ENCODE measurements at regions not wholly inside any gene's neighbourhood (a gene's known extent, or its start where the extent isn't known, plus 50 kb on each side); places are given as distances from the start of the nearest gene placed in this dataset.

- TF ChIP-seq NR2F1 (conservative IDR thresholded peaks at IDR 0.05) (no peak), PAX5 (IDR thresholded peaks at IDR 0.05; ENCODE audit: borderline replicate concordance, low read depth, low read length) (no peak), MXI1 (IDR thresholded peaks at IDR 0.05; ENCODE audit: low read depth, low read length) (no peak), MLLT1 (IDR thresholded peaks at IDR 0.05) (no peak), WRNIP1 (IDR thresholded peaks at IDR 0.05; ENCODE audit: borderline replicate concordance, low read depth, low read length) (no peak), KAT2A (conservative IDR thresholded peaks at IDR 0.05; ENCODE audit: control insufficient read depth, low read depth, low read length) (no peak)
These were observed 169.6 kb downstream of the GABRG1 start (continued) for GRCh38 chr4:45954276-45954675.

- no peaks in the 10 kb centered on the region for H3K36me3 ChIP-seq (ENCODE audit: control insufficient read depth in 2 of 2, insufficient read depth in 2 of 2, low read length in 1 of 2)
- no peak for TF ChIP-seq TCF7 (IDR thresholded peaks at IDR 0.05; ENCODE audit: borderline replicate concordance)
- no peak for TF ChIP-seq IKZF2 (IDR thresholded peaks at IDR 0.05)
- no peak for TF ChIP-seq RCOR1 (conservative IDR thresholded peaks at IDR 0.05; ENCODE audit: low read depth, low read length)
- TF ChIP-seq POLR2A (IDR thresholded peaks at IDR 0.05; ENCODE audit: low read depth, low read length), result no peak
- no peak for TF ChIP-seq SMAD5 (IDR thresholded peaks at IDR 0.05; ENCODE audit: low read depth)
- TF ChIP-seq RFX5 (IDR thresholded peaks at IDR 0.05; ENCODE audit: low read depth, low read length), result no peak
- TF ChIP-seq IKZF1 (conservative IDR thresholded peaks at IDR 0.05), result no peak
- TF ChIP-seq REST (IDR thresholded peaks at IDR 0.05; ENCODE audit: low read depth, low read length), result no peak
- no peak for TF ChIP-seq TAF1 (IDR thresholded peaks at IDR 0.05; ENCODE audit: borderline replicate concordance, low read depth, low read length)
- no peak for TF ChIP-seq LARP7 (IDR thresholded peaks at IDR 0.05)
- TF ChIP-seq DPF2 (IDR thresholded peaks at IDR 0.05), result no peak
- no peak for TF ChIP-seq BHLHE40 (IDR thresholded peaks at IDR 0.05; ENCODE audit: borderline replicate concordance in 1 of 2, low read depth in 2 of 2, low read length in 1 of 2)
- no peak for TF ChIP-seq FOXM1 (IDR thresholded peaks at IDR 0.05; ENCODE audit: low read depth, low read length)
- no peak for TF ChIP-seq CHD1 (IDR thresholded peaks at IDR 0.05; ENCODE audit: low read depth, low read length)
- no peak for TF ChIP-seq BRCA1 (IDR thresholded peaks at IDR 0.05; ENCODE audit: low read depth, low read length)
- no peak for TF ChIP-seq FOS (IDR thresholded peaks at IDR 0.05; ENCODE audit: borderline replicate concordance, extremely low read depth, insufficient read length)
- TF ChIP-seq RAD21 (IDR thresholded peaks at IDR 0.05; ENCODE audit: insufficient read depth, low read depth, low read length), result no peak
- ChIA-PET POLR2A (no interaction called here), CTCF (no interaction called here), SMC1A (ENCODE audit: uncharacterized antibody, unreplicated experiment) (no interaction called here), RAD21 (ENCODE audit: unreplicated experiment) (no interaction called here)
- H3K4me1 ChIP-seq (ENCODE audit: control insufficient read depth, insufficient read depth, low read length), result no peaks in the 10 kb centered on the region
- H3K27ac ChIP-seq (ENCODE audit: control insufficient read depth, insufficient read depth), result no peak overlapping the region
- 0% methylated on average over 1 of the region's 1 CpG for WGBS (ENCODE audit: insufficient coverage, insufficient replicate concordance, low lambda C conversion rate, missing lambda C conversion rate)
- H3K9ac ChIP-seq (ENCODE audit: control insufficient read depth, insufficient read depth, low read length), result no peak overlapping the region
- intact Hi-C loops (cut with micrococcal nuclease; ENCODE audit: unreplicated experiment), result no loop called here
- H3K79me2 ChIP-seq (ENCODE audit: control insufficient read depth, insufficient read depth, low read length), result no peaks in the 10 kb centered on the region
- no peaks in the 10 kb centered on the region for H4K20me1 ChIP-seq (ENCODE audit: control insufficient read depth, insufficient read depth)
- no peak overlapping the region for H3K4me3 ChIP-seq
- ATAC-seq (no peak), FAIRE-seq (no peak), DNase-seq (ENCODE audit: low read depth, low spot score) (no peak)
- H2AFZ ChIP-seq (ENCODE audit: control insufficient read depth, low read depth, low read length), result no peak overlapping the region
- H3K27me3 ChIP-seq (replicated peaks in 1 of 2; ENCODE audit: control insufficient read depth in 2 of 2, insufficient read depth in 2 of 2, low read length in 1 of 2), result no peaks in the 10 kb centered on the region
- in situ Hi-C loops (cut with MboI), result no loop called here
- no TSS peak for BruUV-seq (replicated peaks)
- H3K4me2 ChIP-seq (ENCODE audit: control insufficient read depth, insufficient read depth), result no peak overlapping the region
- H3K9me3 ChIP-seq (replicated peaks; ENCODE audit: control insufficient read depth, insufficient read depth, low read length), result no peaks in the 10 kb centered on the region
These were observed 172.7 kb downstream of the GABRG1 start for GRCh38 chr4:45951153-45951552.

Data from GM12878 (cell line).